Ovary (tissue), 3 donors: ENCODE measurements at regions not wholly inside any gene's neighbourhood (a gene's known extent, or its start where the extent isn't known, plus 50 kb on each side); places are given as distances from the start of the nearest gene placed in this dataset.

Source experiments
- EP300 ChIP-seq: sonication (generic); formaldehyde crosslinking; IDR thresholded peaks from one replicate; pipeline ENCODE4 v1.6.1; 2017; ENCODE audit warnings: antibody characterized with exemption
- POLR2A ChIP-seq: fragments of 450-650 bp; IDR thresholded peaks from one replicate; pipeline ENCODE4 v1.6.1; 2017; ENCODE audit warnings: antibody characterized with exemption, mild to moderate bottlenecking, moderate library complexity
- TF ChIP-seq, protein P1 (sequence below), 3 donors: fragments of 450-650 bp in 2 of 3; fragments of 200-600 bp in 1 of 3; IDR thresholded peaks; one replicate each; pipeline versions ENCODE4 v1.5.1 to v1.8.0; 2016 to 2022; ENCODE audit warnings: antibody characterized with exemption in 3 of 3, mild to moderate bottlenecking in 1 of 3
- donor health status: DM: no; HTN: no; CAD: no.

DNA sequence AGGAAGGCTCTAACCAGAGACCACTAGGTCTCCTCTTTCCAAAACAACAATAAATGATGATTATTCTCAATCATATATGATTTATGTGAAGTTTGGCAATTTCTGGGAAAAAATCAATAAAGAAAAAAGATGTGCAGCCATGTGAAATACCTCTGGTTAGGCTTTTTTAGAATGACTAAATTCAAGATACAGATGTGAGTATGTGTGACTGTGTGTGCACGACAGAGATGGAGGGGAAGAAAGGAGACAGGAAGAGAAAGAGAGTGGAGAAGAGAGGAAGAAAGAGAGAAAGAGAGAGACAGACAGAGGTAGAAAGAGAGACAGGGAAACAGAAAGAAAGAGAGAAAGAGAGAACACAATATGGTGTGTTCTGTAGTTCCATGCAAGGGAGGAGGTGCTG is 558.6 kb upstream of the CDH5 start:
- TF ChIP-seq, protein P1, sequence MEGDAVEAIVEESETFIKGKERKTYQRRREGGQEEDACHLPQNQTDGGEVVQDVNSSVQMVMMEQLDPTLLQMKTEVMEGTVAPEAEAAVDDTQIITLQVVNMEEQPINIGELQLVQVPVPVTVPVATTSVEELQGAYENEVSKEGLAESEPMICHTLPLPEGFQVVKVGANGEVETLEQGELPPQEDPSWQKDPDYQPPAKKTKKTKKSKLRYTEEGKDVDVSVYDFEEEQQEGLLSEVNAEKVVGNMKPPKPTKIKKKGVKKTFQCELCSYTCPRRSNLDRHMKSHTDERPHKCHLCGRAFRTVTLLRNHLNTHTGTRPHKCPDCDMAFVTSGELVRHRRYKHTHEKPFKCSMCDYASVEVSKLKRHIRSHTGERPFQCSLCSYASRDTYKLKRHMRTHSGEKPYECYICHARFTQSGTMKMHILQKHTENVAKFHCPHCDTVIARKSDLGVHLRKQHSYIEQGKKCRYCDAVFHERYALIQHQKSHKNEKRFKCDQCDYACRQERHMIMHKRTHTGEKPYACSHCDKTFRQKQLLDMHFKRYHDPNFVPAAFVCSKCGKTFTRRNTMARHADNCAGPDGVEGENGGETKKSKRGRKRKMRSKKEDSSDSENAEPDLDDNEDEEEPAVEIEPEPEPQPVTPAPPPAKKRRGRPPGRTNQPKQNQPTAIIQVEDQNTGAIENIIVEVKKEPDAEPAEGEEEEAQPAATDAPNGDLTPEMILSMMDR (IDR thresholded peaks at IDR 0.05), result no peak
- no peak for TF ChIP-seq POLR2A
- TF ChIP-seq EP300, result no peak
